Endothelial cell of umbilical vein (primary cell): ENCODE measurements at regions not wholly inside any gene's neighbourhood (a gene's known extent, or its start where the extent isn't known, plus 50 kb on each side); places are given as distances from the start of the nearest gene placed in this dataset.

Source experiments
- BruUV-seq: library from RNA; stranded (reverse); fragments of 400-500 nt; replicated peaks from 2 replicates; lab custom pipeline; 2021; lab: Mats Ljungman, UMichigan
- CTCF ChIA-PET: fragments of 300-600, 350-600 bp; sonication (Branson Sonifier 250); formaldehyde crosslinking; loops from one replicate; lab custom pipeline; 2021; ENCODE audit warnings: antibody characterized with exemption, inconsistent platforms; lab: Charles Lee
- POLR2A ChIA-PET: fragments of 300-600, 350-600 bp; sonication (Branson Sonifier 250); formaldehyde crosslinking; loops from one replicate; lab custom pipeline; 2021; ENCODE audit warnings: antibody characterized with exemption, inconsistent platforms; lab: Charles Lee
- DNase-seq: peaks from one replicate; pipeline ENCODE4 v3.0.0-alpha.2; 2011; ENCODE audit warnings: low read depth, low spot score
- FAIRE-seq: peaks from 2 replicates; lab custom pipeline; 2011; peaks lifted over from hg19 to GRCh38; lab: Jason Lieb, UNC
- H2AFZ ChIP-seq: 2 replicates; pipeline ENCODE4 v1.6.0; 2012; ENCODE audit warnings: low read depth, low read length, control low read depth, inconsistent platforms
- H3K27ac ChIP-seq: 2 replicates; pipeline ENCODE4 v1.5.1; 2011; ENCODE audit warnings: low read depth, mild to moderate bottlenecking, control low read depth, low read length, moderate library complexity; ENCODE audit not compliant: insufficient read depth
- H3K27me3 ChIP-seq, 2 experiments: 2 replicates each; pipeline versions ENCODE4 v1.6.0 to v1.6.1; 2011; ENCODE audit warnings: low read length in 2 of 2, mixed read lengths in 1 of 2; ENCODE audit not compliant: control insufficient read depth in 2 of 2, insufficient read depth in 2 of 2
- H3K36me3 ChIP-seq, 2 experiments: 2 replicates in 1 of 2; 3 replicates in 1 of 2; pipeline ENCODE4 v1.5.1; 2011; ENCODE audit warnings: low read length in 2 of 2, mild to moderate bottlenecking in 1 of 2, moderate library complexity in 1 of 2; ENCODE audit not compliant: control insufficient read depth in 2 of 2, insufficient read depth in 2 of 2; ENCODE audit errors: extremely low read depth in 1 of 2
- H3K4me1 ChIP-seq: 3 replicates; pipeline ENCODE4 v1.5.1; 2011; ENCODE audit warnings: mild to moderate bottlenecking, low read length; ENCODE audit not compliant: control insufficient read depth, insufficient read depth; ENCODE audit errors: extremely low read depth
- H3K4me2 ChIP-seq: 2 replicates; pipeline ENCODE4 v1.6.1; 2011; ENCODE audit warnings: low read length, control low read depth, mixed read lengths; ENCODE audit not compliant: insufficient read depth
- H3K4me3 ChIP-seq, 3 experiments: fragments of 200-600 bp in 1 of 3; sonication (generic), shearing (Covaris generic) in 1 of 3; replicated peaks in 1 of 3; 2 replicates each; pipeline ENCODE4 v1.5.1; 2011 to 2016; ENCODE audit warnings: control low read depth in 3 of 3, low read length in 3 of 3, mild to moderate bottlenecking in 2 of 3, inconsistent platforms in 1 of 3, low read depth in 1 of 3, moderate library complexity in 1 of 3; ENCODE audit not compliant: insufficient read depth in 1 of 3
- H3K79me2 ChIP-seq: 2 replicates; pipeline ENCODE4 v1.6.0; 2012; ENCODE audit warnings: low read length, inconsistent platforms; ENCODE audit not compliant: control insufficient read depth, insufficient read depth
- H3K9ac ChIP-seq: replicated peaks from 2 replicates; pipeline ENCODE3; 2011; ENCODE audit warnings: low read length, control low read depth; ENCODE audit not compliant: insufficient read depth; ENCODE audit errors: extremely low read depth
- H3K9me1 ChIP-seq: replicated peaks from 3 replicates; pipeline ENCODE4 v1.6.0; 2011; ENCODE audit warnings: mild to moderate bottlenecking, low read length; ENCODE audit not compliant: control insufficient read depth, insufficient read depth; ENCODE audit errors: extremely low read depth
- H3K9me3 ChIP-seq: replicated peaks from 2 replicates; pipeline ENCODE4 v1.5.1; 2012; ENCODE audit warnings: low read length, inconsistent platforms; ENCODE audit not compliant: control insufficient read depth, insufficient read depth
- H4K20me1 ChIP-seq: replicated peaks from 2 replicates; pipeline ENCODE3; 2011; ENCODE audit warnings: mild to moderate bottlenecking, low read length; ENCODE audit not compliant: control insufficient read depth, insufficient read depth; ENCODE audit errors: extremely low read depth
- EZH2 ChIP-seq: IDR thresholded peaks from 2 replicates; pipeline ENCODE4 v1.6.1; 2012; ENCODE audit warnings: borderline replicate concordance, low read depth, mild to moderate bottlenecking, moderate library complexity, low read length, inconsistent platforms; ENCODE audit not compliant: severe bottlenecking
- FOS ChIP-seq: IDR thresholded peaks from 2 replicates; pipeline ENCODE4 v1.6.1; 2011; ENCODE audit warnings: mild to moderate bottlenecking, low read length, moderate library complexity, borderline replicate concordance; ENCODE audit not compliant: insufficient read depth
- GATA2 ChIP-seq: IDR thresholded peaks from 2 replicates; pipeline ENCODE4 v1.7.0; 2011; ENCODE audit warnings: low read depth, mild to moderate bottlenecking, moderate library complexity, mixed read lengths, low read length; ENCODE audit not compliant: insufficient read length, insufficient read depth
- JUN ChIP-seq: IDR thresholded peaks from 2 replicates; pipeline ENCODE4 v1.6.1; 2011; ENCODE audit warnings: borderline replicate concordance, low read depth; ENCODE audit not compliant: insufficient read length, insufficient read depth
- MYC ChIP-seq: IDR thresholded peaks from one replicate; pipeline ENCODE4 v1.6.1; 2011; ENCODE audit warnings: mild to moderate bottlenecking, low read depth, low read length
- POLR2A ChIP-seq: IDR thresholded peaks from 2 replicates; pipeline ENCODE4 v1.6.1; 2012; ENCODE audit warnings: low read depth, mild to moderate bottlenecking, control low read depth, low read length
- POLR2AphosphoS5 ChIP-seq: IDR thresholded peaks from 2 replicates; pipeline ENCODE4 v1.6.1; 2012; ENCODE audit warnings: low read depth, mild to moderate bottlenecking, control low read depth, low read length, moderate library complexity; ENCODE audit not compliant: insufficient read depth
- dilution Hi-C: fragments of 300-500 bp; cut with MboI; formaldehyde crosslinking; loops from one replicate; pipeline ENCODE4 v1.15.0; 2019; ENCODE audit warnings: low sequenced_read_pairs; ENCODE audit not compliant: extremely low pct_ligation_motif_present
- intact Hi-C: fragments of 100-400 bp; cut with micrococcal nuclease; formaldehyde crosslinking; loops from one replicate; pipeline ENCODE4 v1.10.0; 2022
- TF ChIP-seq, protein P1 (sequence below): IDR thresholded peaks from 2 replicates; pipeline ENCODE4 v1.6.1; 2011; ENCODE audit not compliant: insufficient read depth, insufficient read length
- TF ChIP-seq, protein P2 (sequence below), 2 donors: IDR thresholded peaks; 1 replicate in 1 of 2; 2 replicates in 1 of 2; pipeline ENCODE4 v1.5.1; 2011; ENCODE audit warnings: low read length in 2 of 2, mild to moderate bottlenecking in 2 of 2, moderate library complexity in 2 of 2, control low read depth in 1 of 2, inconsistent platforms in 1 of 2, low read depth in 1 of 2; ENCODE audit not compliant: insufficient read depth in 1 of 2; ENCODE audit errors: extremely low read depth in 1 of 2

DNA sequence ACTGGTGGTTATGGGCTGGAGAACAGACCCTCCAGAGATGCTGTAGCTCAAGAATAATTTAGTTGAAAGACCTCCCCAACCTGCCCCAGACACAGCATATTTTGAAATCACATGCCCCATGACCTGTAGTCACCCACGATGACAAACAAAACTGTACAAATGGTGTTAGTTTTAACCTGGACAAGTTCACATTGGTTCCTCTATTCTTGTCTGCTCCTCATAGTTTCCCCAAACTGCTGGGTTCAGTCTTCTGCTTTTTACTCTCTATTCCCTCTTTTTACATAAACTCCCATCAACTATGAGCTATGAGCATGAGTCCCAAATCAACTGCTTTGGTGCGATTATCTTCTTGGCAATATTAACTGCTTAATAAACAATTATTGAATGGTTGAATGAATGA lies 365.3 kb upstream of the CLINT1 start:
- DNase-seq (no peak), FAIRE-seq (no peak)
- intact Hi-C loops (no loop called here), dilution Hi-C loops (no loop called here)
- Histone ChIP-seq H3K27ac (no peak overlapping the region), H3K4me1 (no peaks in the 10 kb centered on the region), H3K4me3 (no peak overlapping the region), H3K27me3 (no peaks in the 10 kb centered on the region), H3K79me2 (no peaks in the 10 kb centered on the region), H3K9me3 (no peaks in the 10 kb centered on the region), H3K9me1 (no peaks in the 10 kb centered on the region), H4K20me1 (no peaks in the 10 kb centered on the region), H3K9ac (no peak overlapping the region), H2AFZ (no peak overlapping the region), H3K4me2 (no peak overlapping the region), H3K36me3 (no peaks in the 10 kb centered on the region)
- TF ChIP-seq POLR2A, result no peak
- TF ChIP-seq, protein P1, sequence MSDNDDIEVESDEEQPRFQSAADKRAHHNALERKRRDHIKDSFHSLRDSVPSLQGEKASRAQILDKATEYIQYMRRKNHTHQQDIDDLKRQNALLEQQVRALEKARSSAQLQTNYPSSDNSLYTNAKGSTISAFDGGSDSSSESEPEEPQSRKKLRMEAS, result no peak
- no peak for TF ChIP-seq JUN
- TF ChIP-seq, protein P2, sequence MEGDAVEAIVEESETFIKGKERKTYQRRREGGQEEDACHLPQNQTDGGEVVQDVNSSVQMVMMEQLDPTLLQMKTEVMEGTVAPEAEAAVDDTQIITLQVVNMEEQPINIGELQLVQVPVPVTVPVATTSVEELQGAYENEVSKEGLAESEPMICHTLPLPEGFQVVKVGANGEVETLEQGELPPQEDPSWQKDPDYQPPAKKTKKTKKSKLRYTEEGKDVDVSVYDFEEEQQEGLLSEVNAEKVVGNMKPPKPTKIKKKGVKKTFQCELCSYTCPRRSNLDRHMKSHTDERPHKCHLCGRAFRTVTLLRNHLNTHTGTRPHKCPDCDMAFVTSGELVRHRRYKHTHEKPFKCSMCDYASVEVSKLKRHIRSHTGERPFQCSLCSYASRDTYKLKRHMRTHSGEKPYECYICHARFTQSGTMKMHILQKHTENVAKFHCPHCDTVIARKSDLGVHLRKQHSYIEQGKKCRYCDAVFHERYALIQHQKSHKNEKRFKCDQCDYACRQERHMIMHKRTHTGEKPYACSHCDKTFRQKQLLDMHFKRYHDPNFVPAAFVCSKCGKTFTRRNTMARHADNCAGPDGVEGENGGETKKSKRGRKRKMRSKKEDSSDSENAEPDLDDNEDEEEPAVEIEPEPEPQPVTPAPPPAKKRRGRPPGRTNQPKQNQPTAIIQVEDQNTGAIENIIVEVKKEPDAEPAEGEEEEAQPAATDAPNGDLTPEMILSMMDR (IDR thresholded peaks at IDR 0.05; ENCODE audit: extremely low read depth in 1 of 2, insufficient read depth in 1 of 2, low read depth in 1 of 2, low read length in 2 of 2), result no peak
- no peak for TF ChIP-seq POLR2AphosphoS5
- no peak for TF ChIP-seq MYC
- TF ChIP-seq FOS, result no peak
- TF ChIP-seq EZH2, result no peak
- TF ChIP-seq GATA2, result no peak
- no TSS peak for BruUV-seq
- ChIA-PET POLR2A (no interaction called here), CTCF (no interaction called here)
